ENCODE measurements at regions not wholly inside any gene's neighbourhood (a gene's known extent, or its start where the extent isn't known, plus 50 kb on each side); places are given as distances from the start of the nearest gene placed in this dataset.

GRCh38 chr3:144162042-144162441 is 190.4 kb downstream of the DIPK2A start:
- no peak for TF ChIP-seq EZH2 (IDR thresholded peaks at IDR 0.05; ENCODE audit: insufficient read depth, low read length)
- TF ChIP-seq, protein P1, sequence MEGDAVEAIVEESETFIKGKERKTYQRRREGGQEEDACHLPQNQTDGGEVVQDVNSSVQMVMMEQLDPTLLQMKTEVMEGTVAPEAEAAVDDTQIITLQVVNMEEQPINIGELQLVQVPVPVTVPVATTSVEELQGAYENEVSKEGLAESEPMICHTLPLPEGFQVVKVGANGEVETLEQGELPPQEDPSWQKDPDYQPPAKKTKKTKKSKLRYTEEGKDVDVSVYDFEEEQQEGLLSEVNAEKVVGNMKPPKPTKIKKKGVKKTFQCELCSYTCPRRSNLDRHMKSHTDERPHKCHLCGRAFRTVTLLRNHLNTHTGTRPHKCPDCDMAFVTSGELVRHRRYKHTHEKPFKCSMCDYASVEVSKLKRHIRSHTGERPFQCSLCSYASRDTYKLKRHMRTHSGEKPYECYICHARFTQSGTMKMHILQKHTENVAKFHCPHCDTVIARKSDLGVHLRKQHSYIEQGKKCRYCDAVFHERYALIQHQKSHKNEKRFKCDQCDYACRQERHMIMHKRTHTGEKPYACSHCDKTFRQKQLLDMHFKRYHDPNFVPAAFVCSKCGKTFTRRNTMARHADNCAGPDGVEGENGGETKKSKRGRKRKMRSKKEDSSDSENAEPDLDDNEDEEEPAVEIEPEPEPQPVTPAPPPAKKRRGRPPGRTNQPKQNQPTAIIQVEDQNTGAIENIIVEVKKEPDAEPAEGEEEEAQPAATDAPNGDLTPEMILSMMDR (IDR thresholded peaks at IDR 0.05; ENCODE audit: insufficient read depth, low read depth, low read length), result no peak
- H3K4me3 Mint-ChIP-seq (ENCODE audit: unreplicated experiment), result no peak overlapping the region
- H3K4me1 Mint-ChIP-seq (ENCODE audit: low read depth, unreplicated experiment), result no peaks in the 10 kb centered on the region
- no peak overlapping the region for H3K9ac ChIP-seq (ENCODE audit: low read length)
- H3K36me3 Mint-ChIP-seq (ENCODE audit: low read depth, unreplicated experiment), result no peaks in the 10 kb centered on the region
- peaks cover 7% of the 10 kb centered on the region for H3K4me1 ChIP-seq (ENCODE audit: insufficient read depth, low read length)
- no peaks in the 10 kb centered on the region for H3K36me3 ChIP-seq (ENCODE audit: insufficient read depth, low read length)
- DNase-seq (ENCODE audit: low read depth) (peak; percentile 84), FAIRE-seq (no peak)
- no peaks in the 10 kb centered on the region for H3K9me3 ChIP-seq (ENCODE audit: insufficient read depth, low read depth, low read length)
- H3K27ac Mint-ChIP-seq (ENCODE audit: unreplicated experiment), result no peak overlapping the region
- H3K9me3 Mint-ChIP-seq (ENCODE audit: unreplicated experiment), result no peaks in the 10 kb centered on the region
- H4K20me1 ChIP-seq (ENCODE audit: insufficient read depth, low read length), result no peaks in the 10 kb centered on the region
- no peaks in the 10 kb centered on the region for H3K79me2 ChIP-seq (ENCODE audit: insufficient read depth, low read length)
- no peak overlapping the region for H3K4me3 ChIP-seq (ENCODE audit: insufficient read depth, low read depth, low read length)
- no peaks in the 10 kb centered on the region for H3K27me3 Mint-ChIP-seq (ENCODE audit: low read depth, unreplicated experiment)
- H3K27me3 ChIP-seq (ENCODE audit: insufficient read depth, low read length), result no peaks in the 10 kb centered on the region
- H3K27ac ChIP-seq (ENCODE audit: low read depth, low read length), result peak overlapping the region; percentile 64
- no peak overlapping the region for H2AFZ ChIP-seq (ENCODE audit: low read depth, low read length)
- H3K4me2 ChIP-seq (ENCODE audit: low read length), result peak overlapping the region; percentile 20

DNA sequence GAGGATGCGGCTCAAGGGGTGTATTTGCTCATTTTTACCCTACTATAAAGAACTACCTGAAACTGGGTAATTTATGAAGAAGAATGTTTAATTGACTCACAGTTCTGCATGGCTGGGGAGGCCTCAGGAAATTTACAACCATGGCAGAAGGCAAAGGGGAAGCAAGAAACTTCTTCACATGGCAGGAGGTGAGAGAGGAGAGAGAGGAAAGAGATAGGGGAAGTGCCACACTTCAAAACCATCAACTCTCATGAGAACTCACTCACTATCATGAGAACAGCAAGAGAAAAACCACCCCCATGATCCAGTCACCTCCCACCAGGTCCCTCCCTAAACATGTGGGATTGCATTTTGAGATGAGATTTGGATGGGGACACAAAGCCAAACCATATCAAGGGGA is 192.7 kb downstream of the DIPK2A start:
- H3K4me1 Mint-ChIP-seq (ENCODE audit: low read depth, unreplicated experiment), result no peaks in the 10 kb centered on the region
- no peak for DNase-seq (ENCODE audit: low read depth)
- FAIRE-seq, result no peak
- H3K27me3 ChIP-seq (ENCODE audit: insufficient read depth, low read length), result no peaks in the 10 kb centered on the region
- no peaks in the 10 kb centered on the region for H4K20me1 ChIP-seq (ENCODE audit: insufficient read depth, low read length)
- no peaks in the 10 kb centered on the region for H3K9me3 Mint-ChIP-seq (ENCODE audit: unreplicated experiment)
- no peak overlapping the region for H2AFZ ChIP-seq (ENCODE audit: low read depth, low read length)
- TF ChIP-seq, protein P1 (IDR thresholded peaks at IDR 0.05; ENCODE audit: insufficient read depth, low read depth, low read length), result no peak
- H3K36me3 ChIP-seq (ENCODE audit: insufficient read depth, low read length), result no peaks in the 10 kb centered on the region
- no peaks in the 10 kb centered on the region for H3K79me2 ChIP-seq (ENCODE audit: insufficient read depth, low read length)
- no peaks in the 10 kb centered on the region for H3K9me3 ChIP-seq (ENCODE audit: insufficient read depth, low read depth, low read length)
- no peak overlapping the region for H3K4me3 ChIP-seq (ENCODE audit: insufficient read depth, low read depth, low read length)
- H3K27ac ChIP-seq (ENCODE audit: low read depth, low read length), result no peak overlapping the region
- H3K4me1 ChIP-seq (ENCODE audit: insufficient read depth, low read length), result peaks cover 7% of the 10 kb centered on the region
- no peak overlapping the region for H3K9ac ChIP-seq (ENCODE audit: low read length)
- H3K4me2 ChIP-seq (ENCODE audit: low read length), result no peak overlapping the region
- H3K4me3 Mint-ChIP-seq (ENCODE audit: unreplicated experiment), result no peak overlapping the region
- no peak overlapping the region for H3K27ac Mint-ChIP-seq (ENCODE audit: unreplicated experiment)
- H3K27me3 Mint-ChIP-seq (ENCODE audit: low read depth, unreplicated experiment), result no peaks in the 10 kb centered on the region
- H3K36me3 Mint-ChIP-seq (ENCODE audit: low read depth, unreplicated experiment), result no peaks in the 10 kb centered on the region

DNA sequence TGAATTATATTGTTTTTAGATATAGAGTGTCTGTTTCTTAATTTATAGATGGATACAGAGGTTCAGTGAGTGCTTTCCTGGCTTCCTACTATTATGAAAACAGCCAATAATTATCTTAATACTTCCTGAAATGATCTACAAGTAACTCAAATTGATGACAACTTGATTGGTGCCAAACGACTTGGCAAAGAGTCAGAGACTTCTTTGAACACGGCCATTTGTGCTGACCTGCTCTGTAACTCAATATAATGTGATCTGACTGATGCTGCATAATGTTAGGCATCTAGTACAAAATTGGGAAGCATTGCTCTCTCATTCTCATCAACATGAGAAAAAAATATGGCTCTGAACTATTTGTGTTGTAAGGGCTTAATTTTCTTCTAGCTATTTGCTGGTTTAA is 193.9 kb downstream of the DIPK2A start:
- no peaks in the 10 kb centered on the region for H3K9me3 ChIP-seq (ENCODE audit: insufficient read depth, low read depth, low read length)
- H3K27ac ChIP-seq (ENCODE audit: low read depth, low read length), result no peak overlapping the region
- no peak for TF ChIP-seq EZH2 (IDR thresholded peaks at IDR 0.05; ENCODE audit: insufficient read depth, low read length)
- TF ChIP-seq, protein P1 (IDR thresholded peaks at IDR 0.05; ENCODE audit: insufficient read depth, low read depth, low read length), result no peak
- no peaks in the 10 kb centered on the region for H3K36me3 ChIP-seq (ENCODE audit: insufficient read depth, low read length)
- H3K4me3 ChIP-seq (ENCODE audit: insufficient read depth, low read depth, low read length), result no peak overlapping the region
- no peaks in the 10 kb centered on the region for H4K20me1 ChIP-seq (ENCODE audit: insufficient read depth, low read length)
- H3K4me1 Mint-ChIP-seq (ENCODE audit: low read depth, unreplicated experiment), result no peaks in the 10 kb centered on the region
- no peaks in the 10 kb centered on the region for H3K27me3 Mint-ChIP-seq (ENCODE audit: low read depth, unreplicated experiment)
- H3K79me2 ChIP-seq (ENCODE audit: insufficient read depth, low read length), result no peaks in the 10 kb centered on the region
- no peak overlapping the region for H3K4me3 Mint-ChIP-seq (ENCODE audit: unreplicated experiment)
- no peak overlapping the region for H3K27ac Mint-ChIP-seq (ENCODE audit: unreplicated experiment)
- H3K36me3 Mint-ChIP-seq (ENCODE audit: low read depth, unreplicated experiment), result no peaks in the 10 kb centered on the region
- FAIRE-seq (no peak), DNase-seq (ENCODE audit: low read depth) (no peak)
- peaks cover 7% of the 10 kb centered on the region for H3K4me1 ChIP-seq (ENCODE audit: insufficient read depth, low read length)
- H2AFZ ChIP-seq (ENCODE audit: low read depth, low read length), result no peak overlapping the region
- H3K4me2 ChIP-seq (ENCODE audit: low read length), result no peak overlapping the region
- H3K27me3 ChIP-seq (ENCODE audit: insufficient read depth, low read length), result no peaks in the 10 kb centered on the region
- no peak overlapping the region for H3K9ac ChIP-seq (ENCODE audit: low read length)
- H3K9me3 Mint-ChIP-seq (ENCODE audit: unreplicated experiment), result no peaks in the 10 kb centered on the region

All from astrocyte (in vitro differentiated cells and primary cell).